CD14-positive monocyte (primary cell): ENCODE measurements at regions not wholly inside any gene's neighbourhood (a gene's known extent, or its start where the extent isn't known, plus 50 kb on each side); places are given as distances from the start of the nearest gene placed in this dataset.

Source experiments
- DNase-seq, 3 donors: peaks; one replicate each; pipeline ENCODE4 v3.0.0-alpha.2; 2011 to 2022
- H2AFZ ChIP-seq: 2 replicates; pipeline ENCODE4 v1.6.0; 2012; ENCODE audit warnings: mild to moderate bottlenecking, low read depth, low read length, inconsistent platforms; ENCODE audit not compliant: insufficient read depth, poor library complexity, severe bottlenecking
- H3K27ac ChIP-seq, 2 donors: 1 replicate in 1 of 2; 2 replicates in 1 of 2; pipeline ENCODE4 v1.5.1; 2012 to 2013; ENCODE audit warnings: low read length in 2 of 2, control low read depth in 1 of 2, inconsistent platforms in 1 of 2, low read depth in 1 of 2, mild to moderate bottlenecking in 1 of 2
- H3K27me3 ChIP-seq, 2 donors: one replicate each; pipeline versions ENCODE4 v1.6.0 to v1.6.1; 2011 to 2013; ENCODE audit warnings: low read length in 2 of 2; ENCODE audit not compliant: control insufficient read depth in 2 of 2, insufficient read depth in 2 of 2
- H3K36me3 ChIP-seq, 2 donors: replicated peaks in 1 of 2; 1 replicate in 1 of 2; 2 replicates in 1 of 2; pipeline versions ENCODE4 v1.5.1 to v1.6.1; 2012 to 2013; ENCODE audit warnings: low read length in 2 of 2, control low read depth in 1 of 2, inconsistent platforms in 1 of 2, mild to moderate bottlenecking in 1 of 2; ENCODE audit not compliant: insufficient read depth in 2 of 2, control insufficient read depth in 1 of 2
- H3K4me1 ChIP-seq, 2 donors: 1 replicate in 1 of 2; 2 replicates in 1 of 2; pipeline versions ENCODE4 v1.5.1 to v1.6.1; 2012 to 2013; ENCODE audit warnings: low read length in 2 of 2, control low read depth in 1 of 2, inconsistent platforms in 1 of 2, mild to moderate bottlenecking in 1 of 2, moderate library complexity in 1 of 2; ENCODE audit not compliant: insufficient read depth in 2 of 2, control insufficient read depth in 1 of 2
- H3K4me2 ChIP-seq: replicated peaks from 2 replicates; pipeline ENCODE3; 2012; ENCODE audit warnings: low read length, moderate library complexity, mild to moderate bottlenecking; ENCODE audit not compliant: poor library complexity, severe bottlenecking; ENCODE audit errors: extremely low read depth
- H3K4me3 ChIP-seq, 3 experiments: fragments of 200-600 bp in 1 of 3; sonication (generic) in 1 of 3; replicated peaks in 1 of 3; 1 replicate in 2 of 3; 2 replicates in 1 of 3; pipeline ENCODE4 v1.5.1; 2011 to 2013; ENCODE audit warnings: low read length in 3 of 3, mild to moderate bottlenecking in 3 of 3, control low read depth in 2 of 3, low read depth in 2 of 3, inconsistent platforms in 1 of 3, moderate library complexity in 1 of 3
- H3K79me2 ChIP-seq: 2 replicates; pipeline ENCODE4 v1.6.0; 2012; ENCODE audit warnings: mild to moderate bottlenecking, control low read depth, inconsistent platforms, low read length, moderate library complexity; ENCODE audit not compliant: insufficient read depth
- H3K9ac ChIP-seq: 2 replicates; pipeline ENCODE4 v1.6.0; 2017; ENCODE audit warnings: low read length, mild to moderate bottlenecking; ENCODE audit not compliant: insufficient read depth, poor library complexity, severe bottlenecking
- H3K9me3 ChIP-seq, 2 donors: replicated peaks in 1 of 2; 1 replicate in 1 of 2; 2 replicates in 1 of 2; pipeline versions ENCODE4 v1.5.1 to v1.6.1; 2012 to 2013; ENCODE audit warnings: low read length in 2 of 2, control low read depth in 1 of 2; ENCODE audit not compliant: control insufficient read depth in 1 of 2, insufficient read depth in 1 of 2
- H4K20me1 ChIP-seq: 2 replicates; pipeline ENCODE4 v1.6.0; 2012; ENCODE audit warnings: mild to moderate bottlenecking, low read length, control low read depth, moderate library complexity; ENCODE audit not compliant: insufficient read depth
- H3K27ac Mint-ChIP-seq, 7 donors: one replicate each; pipeline ENCODE4 v1.8.0; 2020; ENCODE audit warnings: mild to moderate bottlenecking in 7 of 7, mixed read lengths in 7 of 7, moderate library complexity in 6 of 7, inconsistent platforms in 2 of 7
- H3K27me3 Mint-ChIP-seq, 3 donors: one replicate each; pipeline ENCODE4 v1.8.0; 2021 to 2022; ENCODE audit warnings: low read depth in 3 of 3, mild to moderate bottlenecking in 3 of 3, mixed read lengths in 3 of 3, moderate library complexity in 3 of 3, inconsistent platforms in 1 of 3
- H3K36me3 Mint-ChIP-seq, 2 donors: one replicate each; pipeline ENCODE4 v1.8.0; 2020; ENCODE audit warnings: mixed read lengths in 2 of 2, inconsistent platforms in 1 of 2, mild to moderate bottlenecking in 1 of 2
- H3K4me1 Mint-ChIP-seq: one replicate; pipeline ENCODE4 v1.8.0; 2020; ENCODE audit warnings: mild to moderate bottlenecking, mixed read lengths
- H3K4me3 Mint-ChIP-seq, 2 donors: one replicate each; pipeline ENCODE4 v1.8.0; 2020; ENCODE audit warnings: mild to moderate bottlenecking in 2 of 2, mixed read lengths in 2 of 2, moderate library complexity in 1 of 2
- H3K9me3 Mint-ChIP-seq, 7 donors: one replicate each; pipeline ENCODE4 v1.8.0; 2020 to 2022; ENCODE audit warnings: mixed read lengths in 7 of 7, mild to moderate bottlenecking in 6 of 7, moderate library complexity in 6 of 7, inconsistent platforms in 2 of 7
- CTCF ChIP-seq: fragments of 200-600 bp; IDR thresholded peaks from one replicate; pipeline ENCODE4 v1.8.0; 2022; ENCODE audit warnings: antibody characterized with exemption, mild to moderate bottlenecking
- WGBS: methylation state at CpG from one replicate; pipeline ENCODE4 v1.1.5; 2013; ENCODE audit warnings: missing lambda C conversion rate; ENCODE audit not compliant: insufficient coverage; 5-methylcytosine and 5-hydroxymethylcytosine counted together
- intact Hi-C, 2 donors: fragments of 100-400 bp; cut with micrococcal nuclease; formaldehyde crosslinking; loops; one replicate each; pipeline versions ENCODE4 v1.15.0 to v1.15.1; 2023

- Histone ChIP-seq H4K20me1 (no peaks in the 10 kb centered on the region), H3K36me3 (no peaks in the 10 kb centered on the region), H3K4me1 (no peaks in the 10 kb centered on the region), H3K4me2 (no peak overlapping the region), H3K9ac (no peak overlapping the region), H3K27me3 (no peaks in the 10 kb centered on the region), H2AFZ (no peak overlapping the region), H3K79me2 (no peaks in the 10 kb centered on the region), H3K4me3 (no peak overlapping the region), H3K9me3 (peaks cover 13 to 18% of the 10 kb centered on the region in 2 donors), H3K27ac (no peak overlapping the region)
- peaks cover 0 to 26% (median 10%) of the 10 kb centered on the region in 7 donors for H3K9me3 Mint-ChIP-seq
- no peak for TF ChIP-seq CTCF
- no peak overlapping the region for H3K4me3 Mint-ChIP-seq
- intact Hi-C loops = loop anchor here in 1 of 2 donors (10.0 kb wide), 1 partner anchor 1809 kb away; no protein-coding TSS in a partner anchor
- H3K4me1 Mint-ChIP-seq = peaks cover 7% of the 10 kb centered on the region
- no peaks in the 10 kb centered on the region for H3K36me3 Mint-ChIP-seq
- H3K27ac Mint-ChIP-seq = no peak overlapping the region
- peaks cover 0 to 1% (median 0%) of the 10 kb centered on the region in 3 donors for H3K27me3 Mint-ChIP-seq
- DNase-seq = no peak
- WGBS = no CpG with 5 or more reads among the region's 1 CpG
Observed at GRCh38 chr2:57523304-57523703, 523.3 kb upstream of the VRK2 start.

- no peak overlapping the region for H3K4me2 ChIP-seq
- Mint-ChIP-seq H3K9me3 (peaks cover 1 to 27% (median 10%) of the 10 kb centered on the region in 7 donors), H3K4me1 (no peaks in the 10 kb centered on the region), H3K27me3 (no peaks in the 10 kb centered on the region), H3K4me3 (no peak overlapping the region), H3K27ac (no peak overlapping the region), H3K36me3 (no peaks in the 10 kb centered on the region)
- no peaks in the 10 kb centered on the region for H3K27me3 ChIP-seq
- H3K4me1 ChIP-seq = no peaks in the 10 kb centered on the region
- peaks cover 12 to 14% of the 10 kb centered on the region in 2 donors for H3K9me3 ChIP-seq
- WGBS = 100% methylated on average over 1 of the region's 1 CpG
- no peaks in the 10 kb centered on the region for H3K79me2 ChIP-seq
- no peak for DNase-seq
- no peak overlapping the region for H3K9ac ChIP-seq
- no peak overlapping the region for H3K27ac ChIP-seq
- H3K36me3 ChIP-seq = no peaks in the 10 kb centered on the region
- no peak overlapping the region for H3K4me3 ChIP-seq
- TF ChIP-seq CTCF = no peak
- H4K20me1 ChIP-seq = no peaks in the 10 kb centered on the region
- intact Hi-C loops = loop anchor here in 1 of 2 donors (10.0 kb wide), 1 partner anchor 1813 kb away; no protein-coding TSS in a partner anchor
- no peak overlapping the region for H2AFZ ChIP-seq
Observed at GRCh38 chr2:57527685-57528084, 518.9 kb upstream of the VRK2 start.
